ENCODE measurements at regions not wholly inside any gene's neighbourhood (a gene's known extent, or its start where the extent isn't known, plus 50 kb on each side); places are given as distances from the start of the nearest gene placed in this dataset. TPM values are rescaled to one million over a fixed set of nuclear protein-coding genes. Genes with fewer than 3 reads are reported as not detected.

GRCh38 chr10:20350509-20350908 is 534.3 kb downstream of the PLXDC2 start:
- Histone ChIP-seq H3K27ac (no peak overlapping the region), H3K9me3 (no peaks in the 10 kb centered on the region), H3K36me3 (replicated peaks in 1 of 2; ENCODE audit: insufficient read depth in 1 of 2, low read depth in 2 of 2) (no peaks in the 10 kb centered on the region), H3K4me1 (no peaks in the 10 kb centered on the region), H3K27me3 (no peaks in the 10 kb centered on the region), H3K4me3 (no peak overlapping the region)
- intact Hi-C loops (cut with DNase I), result no loop called here
- DNase-seq (no peak), ATAC-seq (no peak)
- TF ChIP-seq CTCF (IDR thresholded peaks at IDR 0.05) (no peak), POLR2A (IDR thresholded peaks at IDR 0.05) (no peak)
- WGBS, 2 donors, result 75 to 85% methylated on average over 2 of the region's 2 CpGs

GRCh38 chr10:20343036-20343435 is 526.8 kb downstream of the PLXDC2 start:
- Histone ChIP-seq H3K4me3 (no peak overlapping the region), H3K36me3 (replicated peaks in 1 of 2; ENCODE audit: insufficient read depth in 1 of 2, low read depth in 2 of 2) (no peaks in the 10 kb centered on the region), H3K27ac (no peak overlapping the region), H3K9me3 (no peaks in the 10 kb centered on the region), H3K27me3 (no peaks in the 10 kb centered on the region), H3K4me1 (no peaks in the 10 kb centered on the region)
- intact Hi-C loops (cut with DNase I), result no loop called here
- ATAC-seq (no peak), DNase-seq (no peak)
- 55 to 64% methylated on average over 3 of the region's 3 CpGs for WGBS, 2 donors
- TF ChIP-seq POLR2A (IDR thresholded peaks at IDR 0.05), result no peak
- no peak for TF ChIP-seq CTCF (IDR thresholded peaks at IDR 0.05)

Small RNAs in the stretch of these regions (microRNA-seq; reads per million reads assigned to microRNA genes)
- 0 reads per million in 2 donors for gene MIR4675 (ENCODE audit: borderline number of aligned reads in 2 of 2, borderline replicate concordance in 2 of 2)

Small RNAs in the stretch of these regions (small RNA-seq; reads per million reads assigned to genes)
- gene AL590032.1 (not detected), gene MIR4675 (not detected)

All from body of pancreas (tissue), 4 donors.